ENCODE measurements at regions not wholly inside any gene's neighbourhood (a gene's known extent, or its start where the extent isn't known, plus 50 kb on each side); places are given as distances from the start of the nearest gene placed in this dataset.

DNA sequence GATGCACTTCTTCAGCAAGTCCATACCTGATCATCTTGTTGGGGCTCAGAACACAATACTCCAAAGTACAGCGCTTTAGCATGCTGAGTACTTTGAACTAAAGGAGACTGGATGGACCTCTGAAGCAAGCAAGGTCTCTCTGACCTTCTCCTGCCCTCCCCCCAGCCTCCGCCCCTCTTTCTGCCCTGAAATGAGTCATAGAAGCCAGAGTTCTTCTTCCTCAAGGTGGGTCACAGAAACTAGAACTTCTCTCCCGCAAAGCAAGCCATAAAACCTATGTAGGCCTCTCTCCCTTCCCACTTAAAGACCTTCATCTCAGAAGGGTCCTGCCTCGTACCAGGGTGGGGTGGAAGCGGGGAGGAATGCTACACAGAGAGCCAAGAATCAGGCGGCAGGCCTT, 230.5 kb upstream of the PROK2 start:
- no peak for DNase-seq

DNA sequence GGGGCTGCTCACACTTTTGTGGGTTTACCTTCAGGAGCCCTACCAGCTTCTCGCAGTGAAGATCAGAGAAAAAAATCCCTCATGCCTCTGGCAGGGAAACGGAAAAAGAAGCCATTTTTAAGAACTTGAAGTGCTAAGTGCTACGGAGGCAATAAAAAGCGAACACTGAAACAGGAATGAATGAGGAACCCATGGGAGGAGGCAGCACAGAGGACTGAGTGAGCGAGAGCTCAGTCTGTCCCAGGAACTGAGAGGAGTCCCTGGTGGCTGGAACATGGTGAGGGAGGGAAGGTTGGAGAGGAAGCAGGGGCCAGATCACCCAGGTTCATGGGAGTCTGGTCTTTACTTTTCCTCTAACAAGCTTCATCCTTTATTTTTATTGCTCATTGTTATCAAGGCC, 228.1 kb upstream of the PROK2 start:
- no peak for DNase-seq

DNA sequence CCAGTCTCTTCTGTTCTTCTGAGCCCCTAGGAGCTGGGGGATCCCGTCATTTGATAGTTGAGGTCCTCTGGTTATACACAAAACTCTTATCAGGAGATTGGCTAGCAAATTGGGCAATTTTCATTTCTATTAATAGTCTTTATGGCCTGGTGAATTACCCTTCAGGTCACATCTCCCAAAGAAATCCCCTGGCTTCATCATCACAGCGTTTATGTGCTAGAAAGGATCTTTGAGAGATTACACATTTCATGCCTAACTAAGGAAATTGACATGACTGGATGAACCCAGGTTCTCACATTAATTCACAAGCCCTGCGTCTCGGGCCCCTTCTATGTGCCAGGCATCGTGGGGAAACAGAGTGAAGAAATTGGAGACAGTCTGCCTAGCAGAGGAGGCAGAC, 227.4 kb upstream of the PROK2 start:
- DNase-seq: no peak

DNA sequence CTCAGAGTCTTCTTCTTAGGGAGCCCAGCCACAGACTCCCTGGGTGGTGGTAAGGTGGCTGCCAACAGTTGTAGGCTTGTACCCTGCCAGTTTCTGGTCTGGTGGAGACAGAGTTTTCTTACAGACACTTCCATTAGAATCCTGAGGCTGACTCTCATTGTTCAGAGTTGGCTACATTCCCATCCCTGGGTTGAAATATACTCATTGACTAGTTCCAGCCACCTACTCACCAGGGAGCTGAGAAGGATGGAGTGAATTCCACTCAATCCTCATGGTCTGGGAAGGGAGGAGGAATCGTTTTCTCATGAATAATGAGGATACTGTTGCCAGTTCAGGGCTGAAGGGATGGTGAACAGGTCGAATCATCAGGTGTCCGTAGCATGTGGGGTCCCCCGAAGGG, 226.5 kb upstream of the PROK2 start:
- no peak for DNase-seq

DNA sequence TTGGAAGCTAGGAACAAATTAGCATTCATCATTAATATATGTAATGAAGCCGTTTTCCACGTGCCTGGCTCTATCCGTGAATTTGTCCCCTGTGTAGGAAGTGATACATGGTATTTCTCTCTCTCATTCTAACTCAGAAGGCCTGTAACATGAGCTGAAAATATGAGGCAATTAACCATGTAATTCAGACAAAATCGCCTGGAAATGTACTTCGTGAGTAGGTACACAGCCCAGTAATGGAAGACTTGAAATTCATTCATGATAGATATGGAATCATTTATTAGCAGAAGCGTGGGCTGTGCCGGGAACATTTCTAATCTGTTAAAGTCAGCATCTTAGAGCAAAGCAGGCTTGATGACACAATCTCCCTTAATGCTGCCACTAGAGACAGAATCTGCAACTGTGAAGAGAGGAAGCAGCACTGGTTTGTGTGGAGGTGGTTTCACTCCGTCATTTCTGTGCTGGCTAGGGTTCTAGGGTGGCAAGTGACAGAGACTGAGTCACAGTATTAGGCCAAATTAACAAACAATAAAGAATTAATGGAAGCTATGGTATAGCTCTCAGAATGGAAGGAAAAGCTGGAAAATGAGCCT, 225.0 kb upstream of the PROK2 start:
- no peak for DNase-seq

DNA sequence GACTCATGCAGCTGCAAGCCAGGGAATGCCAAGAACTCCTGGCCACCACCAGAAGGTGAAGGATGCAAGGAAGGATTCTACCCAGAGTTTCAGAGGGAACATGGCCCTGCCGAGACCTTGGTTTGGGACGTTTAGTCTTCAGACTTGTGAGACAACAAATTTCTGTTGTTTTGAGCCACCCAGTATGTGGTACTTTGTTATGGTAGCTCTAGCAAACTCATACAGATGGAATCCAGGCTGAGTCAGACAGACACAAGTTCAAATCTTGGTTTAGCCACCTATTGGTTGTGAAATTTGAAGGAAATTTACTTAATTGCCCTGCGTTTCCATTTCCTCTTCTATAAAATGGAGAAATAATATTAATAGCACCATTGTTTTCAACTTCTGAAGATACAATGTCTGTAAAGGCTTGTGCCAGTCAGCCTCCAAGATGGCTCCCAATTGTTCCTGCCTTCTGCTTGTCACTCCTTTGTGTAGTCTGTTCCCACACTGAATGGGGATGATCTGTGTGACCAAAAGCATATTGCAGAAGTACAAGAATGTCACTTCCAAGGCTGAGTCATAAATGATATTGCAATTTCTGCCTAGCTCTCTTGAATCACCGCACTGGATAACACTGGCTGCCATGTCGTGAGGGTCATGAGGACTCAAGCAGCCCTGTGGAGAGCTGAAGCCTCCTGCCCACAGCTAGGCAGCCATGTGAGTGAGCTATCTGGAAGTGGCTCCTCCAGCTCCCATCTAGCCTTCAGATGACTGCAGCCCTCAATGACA, 223.5 kb upstream of the PROK2 start:
- no peak for DNase-seq

DNA sequence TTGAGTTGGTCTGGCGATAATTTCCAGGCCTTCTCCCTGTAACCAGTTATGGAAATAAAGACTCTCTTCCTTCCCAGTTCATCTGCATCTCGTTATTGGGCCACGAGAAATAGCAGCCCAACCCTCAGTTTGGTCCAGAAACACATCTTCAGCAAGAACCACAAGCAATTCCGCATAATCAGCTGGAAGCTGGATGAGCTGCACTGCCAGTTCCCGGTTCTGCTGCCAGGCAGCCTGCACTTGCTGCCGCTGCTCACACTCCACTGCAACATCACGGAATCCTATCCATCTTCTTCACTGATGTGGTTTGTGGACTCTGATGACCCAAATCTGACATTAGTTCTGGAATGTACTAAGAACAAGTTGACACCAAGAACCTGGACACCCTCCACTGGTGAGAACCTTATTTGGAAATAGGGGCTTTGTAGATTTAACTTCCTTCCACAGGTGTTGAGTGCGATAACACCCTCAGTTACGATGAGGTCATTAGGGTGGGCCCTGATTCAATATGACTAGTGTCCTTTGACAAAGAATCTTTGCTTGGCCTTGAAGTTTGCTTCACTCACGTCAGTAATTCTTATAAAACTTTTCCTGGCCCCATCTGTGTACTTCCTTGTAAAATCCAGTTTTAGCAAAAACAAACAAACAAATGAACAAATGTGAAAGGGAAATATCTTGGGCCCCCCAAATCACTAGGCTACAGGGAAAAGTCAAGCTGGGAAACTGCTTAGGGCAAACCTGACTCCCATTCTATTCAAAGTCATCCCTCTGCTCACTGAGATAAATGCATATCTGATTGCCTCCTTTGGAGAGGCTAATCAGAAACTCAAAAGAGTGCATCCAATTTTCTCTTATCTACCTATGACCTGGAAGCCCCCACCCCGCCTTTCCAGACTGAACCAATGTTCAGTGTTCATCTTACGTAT, 221.9 kb upstream of the PROK2 start:
- DNase-seq: no peak

DNA sequence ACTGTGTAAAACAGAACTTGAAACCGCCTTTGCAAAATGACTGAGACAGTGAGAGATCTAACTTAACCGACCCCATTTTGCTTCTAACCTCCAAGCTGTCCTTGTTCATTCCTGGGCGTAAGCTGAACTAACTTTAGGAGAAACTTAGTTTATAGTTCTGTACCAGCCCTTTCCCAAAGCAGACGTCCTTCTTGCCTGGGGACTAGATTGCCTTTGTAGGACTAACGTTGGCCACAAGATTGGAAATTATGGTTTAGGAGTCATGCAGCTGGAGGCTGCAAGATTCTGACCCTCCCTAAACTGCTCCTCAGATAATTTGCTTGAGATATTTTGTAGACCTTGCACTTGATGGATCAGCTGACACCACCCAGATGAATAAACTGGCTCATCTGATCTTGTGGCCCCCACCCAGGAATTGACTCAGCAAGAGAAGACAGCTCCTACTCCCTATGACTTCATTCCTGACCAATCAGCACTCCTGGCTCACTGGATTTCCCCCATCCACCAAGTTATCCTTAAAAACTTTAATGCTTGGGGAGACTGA, 219.9 kb upstream of the PROK2 start:
- DNase-seq: no peak

DNA sequence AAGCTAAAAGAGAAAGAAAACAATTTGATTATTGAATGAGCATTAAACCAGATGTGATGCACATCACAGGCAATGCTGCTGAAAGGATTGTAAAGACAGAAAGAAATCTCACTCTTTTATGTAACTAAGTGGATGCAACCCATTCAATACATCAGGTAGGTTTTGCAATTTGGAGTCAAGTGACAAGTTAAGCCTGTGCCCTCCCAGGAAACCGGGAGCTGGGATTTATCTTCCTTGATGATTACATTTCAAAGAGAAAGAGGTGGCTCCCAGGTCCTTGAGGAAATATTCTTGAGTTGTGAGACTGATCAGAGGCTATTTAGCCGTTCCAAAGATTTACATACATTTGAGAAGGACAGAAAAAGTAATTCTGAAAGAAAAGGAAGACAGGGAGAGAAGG, 219.0 kb upstream of the PROK2 start:
- DNase-seq: no peak

DNA sequence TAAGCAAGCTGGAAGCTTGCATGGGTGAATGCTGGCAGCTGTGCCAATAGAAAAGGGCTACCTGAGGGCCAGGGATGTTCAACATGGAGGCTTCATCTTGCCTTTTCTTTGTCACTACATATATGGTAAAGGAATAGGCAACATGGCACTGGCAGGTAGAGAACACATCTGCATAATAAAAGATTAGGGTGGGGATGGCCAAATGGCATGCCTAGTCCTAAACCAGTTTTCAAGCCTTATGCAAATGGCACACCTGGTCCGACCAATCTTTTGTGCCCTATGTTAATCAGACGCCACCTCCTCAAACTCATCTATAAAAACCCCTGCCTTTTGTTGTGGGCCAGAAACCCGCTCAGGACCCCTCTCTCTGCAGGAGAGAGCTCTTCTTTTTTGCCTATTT, 216.8 kb upstream of the PROK2 start:
- no peak for DNase-seq

DNA sequence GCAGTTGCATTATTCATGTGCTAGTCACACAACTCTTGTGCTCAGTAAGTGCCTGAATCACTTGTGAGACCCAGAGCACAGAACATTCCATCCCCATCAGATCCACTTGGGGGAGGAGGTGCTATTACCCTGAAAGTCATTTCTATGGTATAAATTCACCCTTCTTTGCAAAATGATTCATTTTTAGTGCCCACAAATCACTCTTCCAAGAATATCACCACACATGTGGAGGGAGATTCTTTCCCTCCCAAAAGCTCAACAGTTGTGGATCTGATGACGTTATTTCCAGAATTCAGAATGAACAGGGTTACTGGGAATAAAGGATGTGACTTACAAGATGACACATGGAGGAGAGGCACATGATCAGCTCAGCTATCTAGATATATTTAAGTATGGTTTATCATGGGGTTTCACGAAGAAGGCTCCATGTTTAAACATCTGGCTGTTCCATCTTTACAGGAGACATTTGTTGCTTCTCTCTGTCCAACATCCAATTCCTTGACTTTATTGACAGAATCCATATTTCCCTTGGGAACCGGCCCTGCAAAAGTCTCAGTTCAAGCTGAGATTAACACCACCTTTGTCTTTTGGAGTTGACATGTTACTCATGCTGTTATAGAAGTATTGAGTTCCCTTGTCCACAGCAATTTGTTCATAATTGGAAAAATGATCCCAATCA, 214.2 kb upstream of the PROK2 start:
- DNase-seq: no peak

DNA sequence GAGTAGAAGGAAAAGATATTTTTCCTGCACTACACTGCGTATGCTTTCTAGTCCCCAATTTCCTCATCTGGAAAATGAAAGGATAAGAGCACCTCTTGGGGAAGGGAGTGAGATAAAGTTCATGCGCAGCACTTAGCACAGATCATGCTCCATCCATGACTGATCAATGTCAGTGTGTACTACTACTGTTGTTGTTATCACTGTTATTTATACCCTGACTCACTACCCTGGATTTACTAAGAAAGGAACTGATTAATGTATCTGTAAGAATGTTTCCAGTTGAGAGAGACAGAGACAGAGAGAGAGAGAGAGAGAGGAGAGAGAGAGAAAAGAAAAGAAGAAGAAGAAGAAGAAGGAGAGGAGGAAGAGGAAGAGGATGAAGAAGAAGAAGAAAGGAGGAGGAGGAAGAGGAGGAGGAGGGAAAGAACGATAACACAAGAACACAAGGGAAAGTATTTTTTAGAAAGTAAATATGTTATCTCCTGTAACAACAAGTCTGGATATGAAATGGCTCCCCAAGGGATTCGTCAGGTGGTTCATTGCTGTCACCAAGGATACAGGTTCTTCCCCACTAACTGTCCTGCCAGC, 212.2 kb upstream of the PROK2 start:
- DNase-seq: no peak

DNA sequence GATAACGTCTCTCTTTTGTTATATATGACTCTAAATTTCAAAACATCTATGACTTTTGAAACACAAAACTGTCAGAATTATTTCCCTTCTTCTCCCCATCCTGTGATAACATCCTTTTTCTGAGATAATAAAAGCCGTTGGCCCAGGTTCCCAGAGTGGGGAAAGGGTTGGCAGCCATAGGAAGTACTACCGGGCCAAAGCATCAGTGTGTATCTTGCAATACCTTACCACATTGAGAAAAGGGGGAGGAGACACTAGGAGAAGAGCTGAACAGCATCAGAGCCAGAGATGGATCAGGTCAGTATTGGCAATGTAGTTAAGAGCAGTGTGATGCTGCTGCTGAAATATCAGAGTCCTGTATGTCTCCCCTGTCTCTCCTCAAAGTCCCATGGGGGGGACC, 210.0 kb upstream of the PROK2 start:
- DNase-seq: no peak

DNA sequence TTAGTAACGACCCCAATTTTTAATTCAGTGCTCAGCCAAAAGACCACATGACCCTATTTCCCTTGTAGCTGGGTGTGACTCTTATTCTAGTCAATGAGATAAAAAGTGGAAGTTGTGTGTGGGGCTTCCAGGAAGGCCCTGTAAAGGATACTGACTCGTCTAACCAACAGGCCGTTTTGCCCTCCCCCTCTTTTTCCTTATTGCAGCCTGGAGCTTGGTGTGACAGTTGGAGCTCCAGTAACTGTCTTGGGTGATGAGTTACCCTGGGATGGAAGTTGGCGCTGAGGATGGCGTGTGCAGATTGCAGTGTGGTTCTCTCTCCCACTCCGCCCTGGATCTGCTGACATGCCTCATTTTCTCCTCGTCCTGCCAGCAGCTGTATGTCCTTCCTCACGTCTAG, 209.3 kb upstream of the PROK2 start:
- no peak for DNase-seq

DNA sequence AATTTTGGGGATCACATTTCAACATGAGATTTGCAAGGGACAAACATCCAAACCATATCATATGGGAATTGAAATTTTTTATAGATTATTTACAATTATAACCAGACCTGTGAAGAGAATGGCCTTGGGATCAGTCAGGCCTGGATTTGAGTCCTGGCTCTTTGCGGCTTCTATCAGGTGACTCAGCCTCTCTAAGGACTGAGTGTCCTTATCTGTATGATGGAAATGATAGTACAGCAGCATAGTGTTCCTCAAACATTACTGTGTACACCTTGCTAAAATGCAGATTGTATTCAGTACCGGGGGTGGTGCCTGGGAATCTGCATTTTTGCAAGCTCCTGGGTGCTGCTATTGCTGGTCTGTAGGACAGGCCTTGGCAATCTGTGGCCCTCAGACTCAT, 206.7 kb upstream of the PROK2 start:
- DNase-seq: no peak

DNA sequence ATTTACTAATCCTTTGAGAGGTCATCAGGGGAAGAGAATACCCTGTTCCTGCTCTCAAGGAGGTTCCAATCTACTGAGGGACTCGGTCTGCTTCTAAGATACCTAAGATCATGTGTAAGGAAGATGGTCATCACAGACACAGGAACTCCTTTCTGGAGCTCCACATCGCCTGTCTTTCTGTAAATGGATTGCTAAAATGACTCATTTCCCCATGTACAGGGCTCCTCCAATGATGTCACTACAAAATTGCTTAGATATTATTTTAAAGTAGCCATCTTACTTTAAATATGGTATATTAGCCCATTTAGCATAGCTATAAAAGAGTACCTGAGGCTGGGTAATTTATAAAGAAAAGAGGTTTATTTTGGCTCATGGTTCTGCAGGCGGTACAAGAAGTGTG, 206.1 kb upstream of the PROK2 start:
- no peak for DNase-seq

DNA sequence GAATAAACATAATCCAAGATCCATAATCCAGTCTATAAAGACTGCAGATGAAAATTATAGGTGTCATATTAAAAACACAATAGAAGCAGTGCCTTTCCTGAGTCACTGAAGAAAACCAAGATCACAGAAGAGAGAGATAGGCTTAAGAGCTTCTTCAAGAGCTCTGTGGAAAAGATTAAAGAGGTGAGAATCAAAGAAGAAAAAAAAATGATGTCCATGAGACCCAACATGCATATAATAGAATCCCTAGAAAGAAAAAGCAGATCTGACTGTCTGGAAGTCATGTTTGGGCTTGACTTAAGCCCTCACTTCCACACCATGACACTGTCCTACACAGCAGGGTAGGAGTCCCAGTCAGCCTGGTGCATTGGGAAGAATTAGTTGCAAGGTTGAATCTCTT, 205.6 kb upstream of the PROK2 start:
- DNase-seq: no peak

DNA sequence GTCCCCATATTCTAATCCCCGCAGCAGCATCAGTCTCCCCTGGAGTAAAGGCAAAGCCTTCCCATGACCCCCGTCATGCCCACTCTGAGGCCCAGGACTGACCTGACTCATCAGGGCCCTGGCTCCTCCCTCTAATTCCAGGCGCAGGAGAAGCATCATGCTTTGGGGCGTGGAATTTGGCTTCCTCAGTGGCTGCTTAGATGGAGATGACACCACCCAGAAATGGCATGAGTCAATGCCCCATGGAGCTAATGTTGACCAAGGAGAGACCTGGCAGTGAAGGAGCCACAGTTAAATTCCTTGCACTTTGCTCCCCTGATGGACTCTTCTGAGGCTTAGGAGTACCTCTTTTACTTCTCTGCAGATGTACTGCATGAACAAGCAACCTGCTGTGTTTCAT, 204.2 kb upstream of the PROK2 start:
- no peak for DNase-seq

DNA sequence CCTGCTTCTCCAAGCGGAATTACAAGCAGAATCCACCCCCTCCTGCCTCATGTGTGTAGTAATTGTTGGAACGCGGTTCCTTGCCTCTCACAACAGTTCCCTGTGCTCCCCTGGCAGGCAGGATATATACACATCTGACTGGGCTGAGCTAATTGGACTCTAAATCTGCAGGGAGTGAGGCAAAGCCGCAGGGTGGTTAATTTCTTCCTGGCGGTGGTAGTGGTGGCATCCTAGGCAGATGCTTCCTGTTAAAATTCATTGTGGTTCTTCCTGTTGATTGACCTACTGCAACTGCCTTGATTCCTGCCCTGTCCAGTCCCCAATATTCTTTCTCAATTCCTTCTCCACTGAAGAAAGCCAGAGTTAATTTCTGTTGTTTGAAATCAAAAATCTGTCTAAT, 202.9 kb upstream of the PROK2 start:
- no peak for DNase-seq

DNA sequence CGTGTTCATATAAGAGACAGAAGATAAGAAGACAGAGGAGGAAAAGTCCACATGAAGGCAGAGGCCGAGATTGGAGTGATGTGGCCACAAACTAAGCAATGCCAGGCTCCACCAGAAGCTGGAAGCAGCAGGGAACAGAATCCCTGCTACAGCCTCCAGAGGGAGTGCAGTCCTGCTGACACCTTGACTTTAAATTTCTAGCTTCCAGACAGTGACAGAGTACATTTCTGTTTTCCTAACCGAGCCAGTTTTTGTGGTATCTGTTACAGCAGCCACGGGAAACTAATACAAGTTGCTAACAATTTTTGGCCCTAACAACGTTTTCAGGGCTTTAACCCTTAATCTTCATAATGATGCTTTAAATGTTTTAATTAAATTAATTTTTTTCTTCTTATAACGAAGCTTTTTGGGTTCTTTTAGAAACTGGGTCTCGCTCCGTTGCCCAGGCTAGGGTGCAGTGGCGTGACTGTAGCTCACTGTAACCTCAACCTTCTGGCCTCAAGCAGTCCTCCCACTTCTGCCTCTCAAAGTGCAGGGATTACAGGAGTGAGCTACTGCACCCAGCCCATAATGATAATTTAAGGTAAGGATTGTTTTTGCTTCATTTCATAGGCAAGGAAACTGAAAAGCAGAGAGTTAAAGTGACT, 202.3 kb upstream of the PROK2 start:
- no peak for DNase-seq

DNA sequence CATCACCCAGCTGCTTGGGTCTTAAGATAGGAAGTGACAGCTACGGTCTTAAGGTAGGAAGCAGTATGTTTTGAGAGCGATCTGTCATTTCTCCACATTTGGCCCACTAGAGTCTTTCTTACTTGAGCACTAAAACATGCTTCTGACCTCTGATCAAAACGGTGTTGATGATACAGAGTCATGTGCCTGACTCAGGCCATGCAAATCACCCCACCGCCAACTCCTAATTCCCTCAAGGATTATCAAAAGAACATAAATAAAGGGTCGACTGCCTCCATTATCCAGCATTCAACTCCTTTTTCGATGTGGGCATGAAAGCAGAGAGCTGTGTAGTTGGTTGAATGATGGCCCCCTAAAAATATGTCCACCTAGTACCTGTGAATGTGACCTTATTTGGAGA, 201.7 kb upstream of the PROK2 start:
- DNase-seq: no peak

Measured in hindlimb muscle (tissue), 1 donor.